ENCODE measurements at regions not wholly inside any gene's neighbourhood (a gene's known extent, or its start where the extent isn't known, plus 50 kb on each side); places are given as distances from the start of the nearest gene placed in this dataset.
"Not testable (repeated sequence)": the region's sequence is repeated elsewhere in the genome, so short reads cannot be mapped to it uniquely, and the experiment has no call there.

GRCh38 chr10:46810222-46810621 lies 101.0 kb upstream of the PTPN20 start:
- DNase-seq = not testable (repeated sequence)

- DNase-seq = not testable (repeated sequence)
Measured at GRCh38 chr10:46816126-46816525, 95.1 kb upstream of the PTPN20 start.

- DNase-seq = not testable (repeated sequence)
Measured at GRCh38 chr10:46840393-46841050, 70.7 kb upstream of the PTPN20 start.

GRCh38 chr10:46841051-46841593 lies 70.1 kb upstream of the PTPN20 start:
- DNase-seq = not testable (repeated sequence)

GRCh38 chr10:46845194-46845593 lies 66.0 kb upstream of the PTPN20 start:
- DNase-seq = not testable (repeated sequence)

GRCh38 chr10:46845640-46846039 lies 65.6 kb upstream of the PTPN20 start:
- not testable (repeated sequence) for DNase-seq

- not testable (repeated sequence) for DNase-seq
Measured at GRCh38 chr10:46860753-46861152, 50.5 kb upstream of the PTPN20 start.
